DOHH2 (cell line): ENCODE measurements at regions not wholly inside any gene's neighbourhood (a gene's known extent, or its start where the extent isn't known, plus 50 kb on each side); places are given as distances from the start of the nearest gene placed in this dataset.

Experiments used
- H3F3A ChIP-seq: fragments of 200-600 bp; sonication (generic), shearing (Covaris generic); 2 replicates; pipeline ENCODE4 v1.6.0; 2016; ENCODE audit warnings: antibody characterized with exemption, mild to moderate bottlenecking; ENCODE audit not compliant: control insufficient read depth, insufficient read depth
- H3K27ac ChIP-seq: fragments of 200-600 bp; sonication (generic); 2 replicates; pipeline ENCODE4 v1.5.1; 2014; ENCODE audit warnings: low read depth, mild to moderate bottlenecking, low read length, moderate library complexity
- H3K27me3 ChIP-seq: fragments of 200-600 bp; sonication (generic); 2 replicates; pipeline ENCODE4 v1.6.1; 2014; ENCODE audit warnings: mild to moderate bottlenecking, low read length, mixed read lengths; ENCODE audit not compliant: control insufficient read depth
- H3K36me3 ChIP-seq: fragments of 200-600 bp; sonication (generic); 2 replicates; pipeline ENCODE4 v1.6.1; 2014; ENCODE audit warnings: mild to moderate bottlenecking, low read length, moderate library complexity, mixed read lengths; ENCODE audit not compliant: control insufficient read depth
- H3K4me1 ChIP-seq: fragments of 200-600 bp; sonication (generic); 2 replicates; pipeline ENCODE4 v1.6.1; 2014; ENCODE audit warnings: mild to moderate bottlenecking, low read length, mixed read lengths; ENCODE audit not compliant: control insufficient read depth
- H3K4me2 ChIP-seq: fragments of 200-600 bp; sonication (generic); 2 replicates; pipeline ENCODE4 v1.6.0; 2014; ENCODE audit warnings: mild to moderate bottlenecking, low read length, moderate library complexity
- H3K4me3 ChIP-seq: fragments of 200-600 bp; sonication (generic); 2 replicates; pipeline ENCODE4 v1.5.1; 2014; ENCODE audit warnings: mild to moderate bottlenecking, low read length, mixed read lengths
- H3K79me2 ChIP-seq: fragments of 200-600 bp; sonication (generic); 2 replicates; pipeline ENCODE4 v1.6.1; 2014; ENCODE audit warnings: mild to moderate bottlenecking, low read length, mixed read lengths; ENCODE audit not compliant: control insufficient read depth
- H3K9me2 ChIP-seq: fragments of 200-600 bp; sonication (generic); replicated peaks from 2 replicates; pipeline ENCODE4 v1.6.1; 2014; ENCODE audit warnings: mild to moderate bottlenecking, low read length, mixed read lengths; ENCODE audit not compliant: control insufficient read depth
- H3K9me3 ChIP-seq: fragments of 200-600 bp; sonication (generic); 2 replicates; pipeline ENCODE4 v1.6.1; 2014; ENCODE audit warnings: antibody characterized with exemption, low read length, mixed read lengths; ENCODE audit not compliant: control insufficient read depth, insufficient read depth
- H4K20me1 ChIP-seq: fragments of 200-600 bp; sonication (generic); 2 replicates; pipeline ENCODE4 v1.6.0; 2014; ENCODE audit warnings: low read depth, mild to moderate bottlenecking, antibody characterized with exemption, low read length, moderate library complexity; ENCODE audit not compliant: control insufficient read depth, insufficient read depth
- CTCF ChIP-seq: fragments of 200-600 bp; sonication (generic); IDR thresholded peaks from one replicate; pipeline ENCODE4 v1.5.1; 2014; ENCODE audit warnings: antibody characterized with exemption, mild to moderate bottlenecking, low read depth, low read length; ENCODE audit not compliant: poor library complexity, severe bottlenecking
- EZH2phosphoT487 ChIP-seq: fragments of 200-600 bp; sonication (generic); IDR thresholded peaks from 2 replicates; pipeline ENCODE4 v1.6.1; 2017; ENCODE audit warnings: borderline replicate concordance, mild to moderate bottlenecking, antibody characterized with exemption, low read length, moderate library complexity, mixed read lengths

- Histone ChIP-seq H4K20me1 (no peaks in the 10 kb centered on the region), H3K4me3 (no peak overlapping the region), H3K4me2 (no peak overlapping the region), H3K9me3 (peaks cover 2% of the 10 kb centered on the region), H3K27ac (no peak overlapping the region), H3F3A (no peaks in the 10 kb centered on the region), H3K79me2 (no peaks in the 10 kb centered on the region), H3K36me3 (no peaks in the 10 kb centered on the region), H3K27me3 (no peaks in the 10 kb centered on the region), H3K4me1 (no peaks in the 10 kb centered on the region), H3K9me2 (no peaks in the 10 kb centered on the region)
- TF ChIP-seq CTCF (no peak), EZH2phosphoT487 (no peak)
These were observed 155.3 kb downstream of the SPCS3 start for GRCh38 chr4:176475067-176475466.

GRCh38 chr4:176478076-176478475, 158.3 kb downstream of the SPCS3 start:
- no peaks in the 10 kb centered on the region for H3K79me2 ChIP-seq
- no peaks in the 10 kb centered on the region for H3K4me1 ChIP-seq
- no peaks in the 10 kb centered on the region for H4K20me1 ChIP-seq
- H3K27me3 ChIP-seq = no peaks in the 10 kb centered on the region
- no peak overlapping the region for H3K4me2 ChIP-seq
- H3K9me3 ChIP-seq = peaks cover 2% of the 10 kb centered on the region
- H3F3A ChIP-seq = no peaks in the 10 kb centered on the region
- no peak overlapping the region for H3K4me3 ChIP-seq
- no peaks in the 10 kb centered on the region for H3K9me2 ChIP-seq
- no peak overlapping the region for H3K27ac ChIP-seq
- TF ChIP-seq CTCF (no peak), EZH2phosphoT487 (no peak)
- no peaks in the 10 kb centered on the region for H3K36me3 ChIP-seq

DNA sequence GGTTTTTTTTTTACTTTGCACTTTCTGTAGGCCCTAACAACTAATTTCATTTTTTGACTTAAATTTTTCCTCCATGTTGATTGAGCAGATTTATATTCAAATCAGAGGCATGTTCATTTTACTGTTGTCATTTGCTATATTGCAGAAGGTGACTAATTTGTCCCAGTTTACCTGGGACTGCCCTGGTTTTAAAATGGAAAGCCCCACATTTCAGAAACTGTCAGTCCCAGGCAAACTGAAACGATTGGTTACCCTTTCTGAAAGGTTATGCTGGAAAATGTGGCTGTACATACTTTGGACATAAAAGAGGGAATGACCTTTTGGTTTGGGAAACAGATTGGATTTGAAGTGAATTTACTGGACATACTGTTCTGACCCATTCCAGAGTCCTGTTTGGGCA, 160.0 kb downstream of the SPCS3 start:
- TF ChIP-seq EZH2phosphoT487 (no peak), CTCF (no peak)

GRCh38 chr4:176482972-176483371, 163.2 kb downstream of the SPCS3 start:
- TF ChIP-seq EZH2phosphoT487 = no peak
- TF ChIP-seq CTCF = no peak
- no peak overlapping the region for H3K27ac ChIP-seq

More for the DNA sequence above, 160.0 kb downstream of the SPCS3 start:
- H3K27me3 ChIP-seq = no peaks in the 10 kb centered on the region
- H3K4me2 ChIP-seq = no peak overlapping the region
- peaks cover 2% of the 10 kb centered on the region for H3K9me3 ChIP-seq
- H3F3A ChIP-seq = no peaks in the 10 kb centered on the region
- no peak overlapping the region for H3K4me3 ChIP-seq
- H3K27ac ChIP-seq = no peak overlapping the region
- no peaks in the 10 kb centered on the region for H3K4me1 ChIP-seq
- H4K20me1 ChIP-seq = no peaks in the 10 kb centered on the region
- H3K36me3 ChIP-seq = no peaks in the 10 kb centered on the region
- H3K79me2 ChIP-seq = no peaks in the 10 kb centered on the region
- H3K9me2 ChIP-seq = no peaks in the 10 kb centered on the region

More at GRCh38 chr4:176482972-176483371, 163.2 kb downstream of the SPCS3 start:
- H3K79me2 ChIP-seq = no peaks in the 10 kb centered on the region
- no peak overlapping the region for H3K4me2 ChIP-seq
- H3K4me3 ChIP-seq = no peak overlapping the region
- H3K27me3 ChIP-seq = no peaks in the 10 kb centered on the region
- no peaks in the 10 kb centered on the region for H3K9me3 ChIP-seq
- no peaks in the 10 kb centered on the region for H3K4me1 ChIP-seq
- H3K9me2 ChIP-seq = no peaks in the 10 kb centered on the region
- H3F3A ChIP-seq = no peaks in the 10 kb centered on the region
- no peaks in the 10 kb centered on the region for H3K36me3 ChIP-seq
- H4K20me1 ChIP-seq = no peaks in the 10 kb centered on the region
